GM18873 (cell line): ENCODE measurements at regions not wholly inside any gene's neighbourhood (a gene's known extent, or its start where the extent isn't known, plus 50 kb on each side); places are given as distances from the start of the nearest gene placed in this dataset.
"Not testable (repeated sequence)": the region's sequence is repeated elsewhere in the genome, so short reads cannot be mapped to it uniquely, and the experiment has no call there.

Experiments
- ATAC-seq: cut with Tn5 transposase; IDR thresholded peaks from one replicate; pipeline ENCODE4 v1.9.1; 2021; ENCODE audit warnings: mild to moderate bottlenecking, moderate library complexity, moderate number of reproducible peaks; ENCODE audit not compliant: unreplicated experiment, low FRiP score

- ATAC-seq = no peak
These were observed 119.0 kb downstream of the GASK1B start for GRCh38 chr4:158053801-158054200.

GRCh38 chr4:158053086-158053485, 119.7 kb downstream of the GASK1B start:
- ATAC-seq = no peak

- no peak for ATAC-seq
These were observed 121.2 kb downstream of the GASK1B start for GRCh38 chr4:158051401-158052235.

GRCh38 chr4:158050942-158051341, 121.9 kb downstream of the GASK1B start:
- ATAC-seq = no peak

- ATAC-seq = no peak
These were observed 126.5 kb downstream of the GASK1B start for GRCh38 chr4:158046345-158046744.

GRCh38 chr4:158043971-158044618, 128.7 kb downstream of the GASK1B start:
- ATAC-seq = no peak

GRCh38 chr4:158042591-158043030, 130.2 kb downstream of the GASK1B start:
- no peak for ATAC-seq

GRCh38 chr4:158038718-158039117, 134.1 kb downstream of the GASK1B start:
- ATAC-seq = no peak

- ATAC-seq = no peak
These were observed 135.8 kb downstream of the GASK1B start for GRCh38 chr4:158036998-158037397.

GRCh38 chr4:158035662-158036195, 137.1 kb downstream of the GASK1B start:
- ATAC-seq = no peak

- no peak for ATAC-seq
These were observed 139.3 kb downstream of the GASK1B start for GRCh38 chr4:158033416-158034120.

- no peak for ATAC-seq
These were observed 140.0 kb downstream of the GASK1B start for GRCh38 chr4:158032733-158033415.

- not testable (repeated sequence) for ATAC-seq
These were observed 144.4 kb downstream of the GASK1B start for GRCh38 chr4:158028381-158028780.

GRCh38 chr4:158025131-158025530, 147.7 kb downstream of the GASK1B start:
- ATAC-seq = no peak

- no peak for ATAC-seq
These were observed 152.0 kb downstream of the GASK1B start for GRCh38 chr4:158020734-158021346.

GRCh38 chr4:158020176-158020575, 152.6 kb downstream of the GASK1B start:
- no peak for ATAC-seq

- no peak for ATAC-seq
These were observed 154.0 kb downstream of the GASK1B start for GRCh38 chr4:158018831-158019230.

- ATAC-seq = no peak
These were observed 154.5 kb downstream of the GASK1B start for GRCh38 chr4:158018221-158018830.

GRCh38 chr4:158016511-158016910, 156.3 kb downstream of the GASK1B start:
- no peak for ATAC-seq

- ATAC-seq = no peak
These were observed 157.6 kb downstream of the GASK1B start for GRCh38 chr4:158015241-158015640.
